Transverse colon (tissue), 4 donors: ENCODE measurements at regions not wholly inside any gene's neighbourhood (a gene's known extent, or its start where the extent isn't known, plus 50 kb on each side); places are given as distances from the start of the nearest gene placed in this dataset.

Experiments used
- DNase-seq: peaks from one replicate; pipeline ENCODE4 v3.0.0-alpha.2; 2019
- H3K27ac ChIP-seq, 4 donors: fragments of 200-600 bp; sonication (generic); 2 replicates each; pipeline ENCODE4 v1.5.1; 2016 to 2018; ENCODE audit warnings: inconsistent platforms in 4 of 4
- H3K27me3 ChIP-seq: fragments of 200-600 bp; sonication (generic); 2 replicates; pipeline ENCODE4 v1.5.1; 2017; ENCODE audit warnings: inconsistent platforms
- H3K36me3 ChIP-seq, 4 donors: fragments of 200-600 bp; sonication (generic); 2 replicates each; pipeline ENCODE4 v1.5.1; 2017 to 2019; ENCODE audit warnings: inconsistent platforms in 4 of 4
- H3K4me1 ChIP-seq, 4 donors: fragments of 200-600 bp; sonication (generic); 2 replicates each; pipeline ENCODE4 v1.5.1; 2017 to 2020; ENCODE audit warnings: inconsistent platforms in 4 of 4
- H3K4me3 ChIP-seq, 4 donors: fragments of 200-600 bp; sonication (generic); 1 replicate in 1 of 4; 2 replicates in 3 of 4; pipeline versions ENCODE4 v1.5.1 to v1.6.1; 2017 to 2019; ENCODE audit warnings: inconsistent platforms in 4 of 4
- H3K9me3 ChIP-seq, 2 donors: fragments of 200-600 bp; sonication (generic); 2 replicates each; pipeline ENCODE4 v1.5.1; 2017 to 2019; ENCODE audit warnings: inconsistent platforms in 2 of 2
- EP300 ChIP-seq: sonication (generic); formaldehyde crosslinking; IDR thresholded peaks from one replicate; pipeline ENCODE4 v1.6.1; 2017; ENCODE audit warnings: antibody characterized with exemption, low read depth
- POLR2A ChIP-seq: fragments of 450-650 bp; IDR thresholded peaks from one replicate; pipeline ENCODE4 v1.6.1; 2016; ENCODE audit warnings: antibody characterized with exemption, mild to moderate bottlenecking, moderate library complexity
- POLR2AphosphoS5 ChIP-seq, 3 donors: sonication (generic); formaldehyde crosslinking; IDR thresholded peaks; one replicate each; pipeline ENCODE4 v1.6.1; 2016; ENCODE audit warnings: antibody characterized with exemption in 3 of 3
- WGBS, 2 donors: methylation state at CpG; one replicate each; pipeline ENCODE4 v1.1.5; 2018; ENCODE audit warnings: low coverage in 1 of 2; 5-methylcytosine and 5-hydroxymethylcytosine counted together
- in situ Hi-C, 4 donors: fragments of 200-750 bp; cut with MboI; loops; one replicate each; pipeline versions ENCODE4 v1.15.0 to v1.15.1; 2017; ENCODE audit warnings: low sequenced_read_pairs in 3 of 4, low pct_ligation_motif_present in 1 of 4, low pct_unique_long_range_greater_than_20kb in 1 of 4
- intact Hi-C: fragments of 100-400 bp; cut with DNase I; formaldehyde crosslinking; loops from one replicate; pipeline ENCODE4 v1.15.1; 2023; ENCODE audit warnings: low total_unique reads
- TF ChIP-seq, protein P1 (sequence below), 5 experiments: fragments of 200-600 bp in 3 of 5; fragments of 450-650 bp in 2 of 5; sonication (generic) in 3 of 5; IDR thresholded peaks; 1 replicate in 2 of 5; 2 replicates in 3 of 5; pipeline ENCODE4 v1.5.1; 2016 to 2017; ENCODE audit warnings: antibody characterized with exemption in 5 of 5, inconsistent platforms in 3 of 5, mild to moderate bottlenecking in 2 of 5, moderate library complexity in 1 of 5

DNA sequence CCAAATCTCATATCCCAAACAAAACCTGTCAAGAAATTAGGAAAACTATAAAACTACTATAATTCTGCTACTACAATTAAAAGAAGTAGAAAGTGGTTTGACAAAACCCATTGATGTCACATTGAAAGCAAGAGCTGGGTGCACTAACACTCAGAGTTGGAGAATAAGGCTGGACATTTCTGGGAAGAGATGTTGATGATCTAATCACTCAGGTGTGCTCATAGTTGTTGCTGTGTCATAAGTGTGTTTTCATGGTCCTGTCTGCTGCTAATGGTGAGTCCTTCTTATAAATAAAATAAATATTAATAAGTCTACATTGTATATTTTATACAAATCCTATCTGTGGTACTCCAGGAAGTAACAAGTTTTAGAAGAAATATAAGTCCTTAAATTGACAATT lies 168.2 kb upstream of the LRP1B start:
- Histone ChIP-seq H3K4me3 (no peak overlapping the region), H3K4me1 (no peaks in the 10 kb centered on the region), H3K9me3 (no peaks in the 10 kb centered on the region), H3K27ac (no peak overlapping the region), H3K27me3 (no peaks in the 10 kb centered on the region), H3K36me3 (no peaks in the 10 kb centered on the region)
- in situ Hi-C loops (no loop called here), intact Hi-C loops (no loop called here)
- DNase-seq = no peak
- TF ChIP-seq, protein P1, sequence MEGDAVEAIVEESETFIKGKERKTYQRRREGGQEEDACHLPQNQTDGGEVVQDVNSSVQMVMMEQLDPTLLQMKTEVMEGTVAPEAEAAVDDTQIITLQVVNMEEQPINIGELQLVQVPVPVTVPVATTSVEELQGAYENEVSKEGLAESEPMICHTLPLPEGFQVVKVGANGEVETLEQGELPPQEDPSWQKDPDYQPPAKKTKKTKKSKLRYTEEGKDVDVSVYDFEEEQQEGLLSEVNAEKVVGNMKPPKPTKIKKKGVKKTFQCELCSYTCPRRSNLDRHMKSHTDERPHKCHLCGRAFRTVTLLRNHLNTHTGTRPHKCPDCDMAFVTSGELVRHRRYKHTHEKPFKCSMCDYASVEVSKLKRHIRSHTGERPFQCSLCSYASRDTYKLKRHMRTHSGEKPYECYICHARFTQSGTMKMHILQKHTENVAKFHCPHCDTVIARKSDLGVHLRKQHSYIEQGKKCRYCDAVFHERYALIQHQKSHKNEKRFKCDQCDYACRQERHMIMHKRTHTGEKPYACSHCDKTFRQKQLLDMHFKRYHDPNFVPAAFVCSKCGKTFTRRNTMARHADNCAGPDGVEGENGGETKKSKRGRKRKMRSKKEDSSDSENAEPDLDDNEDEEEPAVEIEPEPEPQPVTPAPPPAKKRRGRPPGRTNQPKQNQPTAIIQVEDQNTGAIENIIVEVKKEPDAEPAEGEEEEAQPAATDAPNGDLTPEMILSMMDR (IDR thresholded peaks at IDR 0.05) = no peak
- TF ChIP-seq POLR2A (no peak), POLR2AphosphoS5 (IDR thresholded peaks at IDR 0.05) (no peak)

DNA sequence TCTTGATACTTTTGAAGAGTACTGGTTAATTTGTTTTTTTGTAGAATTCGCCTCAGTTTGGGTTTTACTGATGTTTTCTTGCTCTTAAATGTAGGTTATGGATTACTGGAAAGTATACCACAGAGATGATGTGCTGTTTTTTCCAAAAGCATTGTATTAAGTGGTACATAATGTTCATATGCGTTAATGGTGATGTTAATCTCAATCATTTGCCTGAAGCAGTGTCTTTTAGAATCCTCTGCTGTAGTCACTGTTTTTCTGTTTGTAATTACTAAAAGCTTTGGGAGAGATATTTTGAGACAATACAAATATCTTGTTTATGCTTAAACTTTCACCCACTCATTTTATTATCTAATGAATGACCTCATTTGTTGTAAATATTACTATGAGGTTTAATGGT lies 163.4 kb upstream of the LRP1B start:
- no peak overlapping the region for H3K4me3 ChIP-seq
- TF ChIP-seq EP300 (no peak), POLR2A (no peak), POLR2AphosphoS5 (IDR thresholded peaks at IDR 0.05) (no peak)
- no peaks in the 10 kb centered on the region for H3K4me1 ChIP-seq
- no peaks in the 10 kb centered on the region for H3K9me3 ChIP-seq
- H3K27me3 ChIP-seq = no peaks in the 10 kb centered on the region
- H3K27ac ChIP-seq = no peak overlapping the region
- no peak for DNase-seq
- in situ Hi-C loops = no loop called here
- intact Hi-C loops = no loop called here
- no peaks in the 10 kb centered on the region for H3K36me3 ChIP-seq
- WGBS, 2 donors = 66 to 71% methylated on average over 2 of the region's 2 CpGs

DNA sequence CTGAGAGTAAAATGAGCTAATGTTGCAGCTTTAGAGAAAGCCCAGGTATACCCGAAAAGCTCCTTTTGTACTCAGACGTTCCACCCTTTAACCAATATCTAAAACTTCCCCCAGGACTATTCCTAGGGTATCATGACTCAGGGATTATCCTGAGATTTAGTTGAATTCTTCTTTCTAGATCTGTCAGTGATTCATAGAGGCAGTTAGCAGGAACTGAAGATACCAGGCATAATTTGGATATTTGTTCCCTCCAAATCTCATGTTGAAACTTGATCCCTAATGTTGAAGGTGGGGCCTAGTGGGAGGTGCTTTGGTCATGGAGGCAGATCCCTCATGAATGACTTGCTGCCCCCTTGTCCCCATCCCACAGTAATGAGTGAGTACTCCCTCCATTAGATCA lies 161.2 kb upstream of the LRP1B start:
- Histone ChIP-seq H3K4me3 (no peak overlapping the region), H3K4me1 (no peaks in the 10 kb centered on the region), H3K27ac (no peak overlapping the region), H3K9me3 (no peaks in the 10 kb centered on the region), H3K36me3 (no peaks in the 10 kb centered on the region), H3K27me3 (no peaks in the 10 kb centered on the region)
- in situ Hi-C loops = no loop called here
- 82 to 87% methylated on average over 2 of the region's 2 CpGs for WGBS, 2 donors
- intact Hi-C loops = no loop called here
- TF ChIP-seq, protein P1 (IDR thresholded peaks at IDR 0.05) = no peak
- no peak for TF ChIP-seq POLR2AphosphoS5 (IDR thresholded peaks at IDR 0.05)
- no peak for TF ChIP-seq EP300
- no peak for TF ChIP-seq POLR2A
- no peak for DNase-seq

DNA sequence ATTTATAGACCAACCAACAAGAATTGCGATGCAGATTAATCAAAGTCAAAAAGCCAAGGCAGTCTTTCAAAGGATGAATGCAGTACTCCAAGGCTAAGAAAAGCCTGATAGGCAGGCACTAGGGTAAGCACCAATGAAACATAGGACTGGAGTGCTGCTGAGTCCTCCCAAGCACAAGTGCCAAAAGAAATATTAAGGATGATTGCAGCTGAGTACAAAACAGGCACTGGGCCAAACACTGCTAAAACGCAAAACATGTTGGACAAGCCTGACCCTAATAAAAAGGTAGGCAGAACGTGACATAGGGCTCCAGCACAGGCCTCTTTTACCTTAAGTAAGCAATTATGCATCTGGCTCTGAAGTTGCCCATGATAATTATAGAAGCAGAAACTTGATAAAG lies 160.1 kb upstream of the LRP1B start:
- intact Hi-C loops = no loop called here
- Histone ChIP-seq H3K27me3 (no peaks in the 10 kb centered on the region), H3K36me3 (no peaks in the 10 kb centered on the region), H3K27ac (no peak overlapping the region), H3K9me3 (no peaks in the 10 kb centered on the region), H3K4me3 (no peak overlapping the region), H3K4me1 (no peaks in the 10 kb centered on the region)
- in situ Hi-C loops = no loop called here
- 43 to 66% methylated on average over 3 of the region's 3 CpGs for WGBS, 2 donors
- no peak for TF ChIP-seq POLR2AphosphoS5 (IDR thresholded peaks at IDR 0.05)
- no peak for TF ChIP-seq EP300
- no peak for TF ChIP-seq POLR2A
- TF ChIP-seq, protein P1 (IDR thresholded peaks at IDR 0.05) = no peak
- no peak for DNase-seq

DNA sequence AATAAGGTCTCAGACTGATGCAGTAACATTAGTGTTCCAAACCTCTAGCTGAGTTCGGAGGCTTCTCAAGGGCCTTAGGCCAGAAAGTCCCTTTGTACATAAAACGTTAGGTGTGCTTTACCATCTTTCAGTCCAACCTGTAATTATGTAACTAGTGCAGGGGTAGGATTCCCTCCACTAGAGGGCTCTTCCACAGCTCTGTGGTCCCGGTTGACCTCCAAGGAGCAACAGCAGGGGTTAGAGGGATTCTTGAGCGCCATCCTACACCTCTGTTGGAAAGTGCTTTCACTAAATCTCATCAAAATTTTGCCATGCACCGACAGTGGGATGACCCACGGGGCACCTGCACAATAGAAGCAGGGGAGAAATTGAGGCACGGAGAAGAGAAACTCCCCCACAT lies 155.8 kb upstream of the LRP1B start:
- no peak overlapping the region for H3K4me3 ChIP-seq
- no peaks in the 10 kb centered on the region for H3K4me1 ChIP-seq
- H3K27me3 ChIP-seq = no peaks in the 10 kb centered on the region
- in situ Hi-C loops = no loop called here
- no peaks in the 10 kb centered on the region for H3K9me3 ChIP-seq
- DNase-seq = no peak
- intact Hi-C loops = no loop called here
- TF ChIP-seq EP300 (no peak), POLR2AphosphoS5 (IDR thresholded peaks at IDR 0.05) (no peak), POLR2A (no peak)
- TF ChIP-seq, protein P1 (IDR thresholded peaks at IDR 0.05) = peak; percentile 13 to 36 (median 18)
- WGBS, 2 donors = 51 to 62% methylated on average over 7 of the region's 7 CpGs
- no peaks in the 10 kb centered on the region for H3K36me3 ChIP-seq
- no peak overlapping the region for H3K27ac ChIP-seq
